NCI-H524 (cell line): ENCODE measurements at regions not wholly inside any gene's neighbourhood (a gene's known extent, or its start where the extent isn't known, plus 50 kb on each side); places are given as distances from the start of the nearest gene placed in this dataset.
"Not testable (repeated sequence)": the region's sequence is repeated elsewhere in the genome, so short reads cannot be mapped to it uniquely, and the experiment has no call there.

Source experiments
- DNase-seq, 2 experiments: peaks; one replicate each; lab custom pipeline; 2025; lab: John Stamatoyannopoulos, UW

DNA sequence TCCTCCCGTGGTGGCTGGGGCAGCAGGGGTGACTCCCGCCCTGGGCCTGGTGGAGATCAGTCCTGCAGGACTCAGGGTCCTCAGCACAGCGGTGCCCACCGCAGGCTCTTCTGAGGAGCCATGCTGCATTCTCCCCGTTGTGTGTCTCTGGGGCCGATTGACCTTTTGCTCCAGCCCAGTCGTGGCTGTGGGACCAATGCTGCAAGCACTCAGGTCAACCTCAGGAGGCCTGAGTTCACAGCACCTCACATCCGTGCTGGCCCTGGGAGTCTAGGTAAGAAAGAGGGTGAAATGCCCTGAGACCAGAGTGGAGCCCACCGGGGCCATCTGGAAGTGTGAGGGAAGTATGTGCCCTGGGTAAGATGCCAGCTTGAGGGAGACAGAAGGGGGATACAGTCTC lies 316.1 kb upstream of the B3GAT1 start:
- DNase-seq: no peak

DNA sequence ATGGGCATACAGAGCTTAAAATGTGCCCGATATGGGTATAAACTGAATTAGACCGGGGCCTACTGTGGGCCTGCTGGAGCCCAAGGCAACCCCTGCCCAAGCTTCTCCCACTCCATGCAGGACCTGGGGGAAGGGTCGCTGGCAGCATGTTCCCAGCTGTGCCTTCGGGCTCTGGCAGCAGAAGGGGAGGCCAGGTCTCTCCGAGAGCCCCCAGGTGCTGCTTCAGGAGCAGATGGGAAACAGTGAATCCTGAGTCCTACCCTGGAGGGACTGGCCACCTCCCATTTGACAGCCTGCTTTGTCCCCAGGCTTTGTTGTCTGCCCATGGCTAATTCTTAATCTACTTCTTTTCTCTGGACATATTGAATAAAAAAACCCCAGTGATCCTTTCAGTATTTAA lies 315.6 kb upstream of the B3GAT1 start:
- peak in 1 of 2 experiments; percentile 31 for DNase-seq

DNA sequence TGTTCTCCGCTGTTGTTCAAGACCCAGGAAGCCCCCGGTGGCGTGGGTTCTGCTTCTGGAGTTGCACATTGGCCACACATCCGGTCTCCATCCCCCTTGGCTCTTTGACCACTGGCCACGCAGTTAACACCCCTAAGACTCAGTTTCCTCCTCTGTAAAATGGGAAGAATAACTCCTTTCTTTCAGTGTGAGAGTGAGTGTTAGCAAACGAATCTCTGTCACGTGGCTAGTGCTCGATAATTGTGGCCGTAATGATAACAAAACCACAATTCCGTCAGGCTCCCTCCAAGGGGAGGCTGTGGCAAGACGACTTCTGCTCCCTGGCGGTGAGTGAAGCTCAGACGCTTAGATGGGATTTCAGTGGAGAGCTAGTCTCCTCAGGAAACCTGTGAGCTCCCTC lies 315.2 kb upstream of the B3GAT1 start:
- peak in 1 of 2 experiments; percentile 31 for DNase-seq

DNA sequence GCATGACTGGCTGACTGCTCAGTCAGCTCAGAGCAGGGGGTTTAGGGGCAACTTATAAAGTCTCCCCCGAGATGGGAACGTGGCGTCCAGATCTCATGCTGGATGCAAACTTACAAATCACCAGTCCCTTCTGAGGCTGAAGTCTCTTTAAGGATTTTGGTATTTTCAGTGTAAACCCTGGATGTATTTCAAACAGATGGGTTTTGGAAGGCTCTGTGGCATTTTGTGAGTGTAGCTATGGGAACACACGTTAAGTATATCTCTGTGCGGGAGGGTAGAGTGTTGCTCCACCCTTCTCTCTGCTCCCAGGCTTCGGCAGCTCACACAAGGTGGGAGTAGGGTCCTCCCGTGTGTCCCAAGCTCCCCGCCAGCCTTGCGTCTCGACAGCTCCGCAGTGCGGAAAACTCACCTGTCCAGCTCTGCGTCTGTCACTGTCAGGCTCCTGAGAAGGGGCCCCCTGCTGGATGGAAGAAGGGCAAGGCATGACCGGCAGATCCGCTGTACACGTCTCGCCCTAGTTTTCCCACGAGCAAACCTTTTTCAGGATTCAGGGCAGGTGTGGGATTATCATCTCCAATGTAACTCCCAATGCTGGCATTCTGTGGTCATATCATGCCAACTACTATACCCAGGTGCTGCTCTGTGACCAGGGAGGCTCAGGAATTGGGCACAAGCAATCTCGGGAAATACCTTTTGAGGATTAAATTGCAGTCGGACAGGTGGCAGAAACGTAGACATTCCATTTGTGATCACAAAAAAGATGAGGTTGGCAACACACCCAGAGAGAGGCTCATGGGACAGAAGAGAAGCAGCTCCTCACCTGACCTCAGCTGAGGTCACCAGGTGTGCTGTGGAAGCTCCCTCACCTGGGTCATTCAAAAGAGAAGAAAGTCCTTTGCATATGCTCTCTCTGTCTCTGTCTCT lies 313.9 kb upstream of the B3GAT1 start:
- DNase-seq: peak in 1 of 2 experiments; percentile 38

DNA sequence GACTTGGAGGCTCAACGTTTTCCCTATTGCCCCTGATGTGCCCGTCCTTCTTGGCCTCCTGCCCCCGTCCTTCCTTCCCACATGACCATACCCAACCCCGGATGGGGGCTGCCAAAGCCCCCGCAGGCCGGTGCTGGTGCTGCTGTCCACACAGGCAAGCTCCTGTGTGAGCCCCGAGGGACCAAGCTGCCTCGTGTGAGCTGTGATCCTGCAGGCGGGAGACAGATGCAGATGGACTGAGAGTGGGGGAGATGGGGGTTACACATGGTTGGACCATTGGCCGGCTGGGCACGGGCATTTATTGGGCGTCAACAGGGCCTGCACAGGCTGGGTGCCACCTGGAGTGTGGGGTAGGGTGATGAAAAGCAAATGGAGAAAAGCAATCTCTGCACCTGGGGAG lies 313.2 kb upstream of the B3GAT1 start:
- DNase-seq: no peak

DNA sequence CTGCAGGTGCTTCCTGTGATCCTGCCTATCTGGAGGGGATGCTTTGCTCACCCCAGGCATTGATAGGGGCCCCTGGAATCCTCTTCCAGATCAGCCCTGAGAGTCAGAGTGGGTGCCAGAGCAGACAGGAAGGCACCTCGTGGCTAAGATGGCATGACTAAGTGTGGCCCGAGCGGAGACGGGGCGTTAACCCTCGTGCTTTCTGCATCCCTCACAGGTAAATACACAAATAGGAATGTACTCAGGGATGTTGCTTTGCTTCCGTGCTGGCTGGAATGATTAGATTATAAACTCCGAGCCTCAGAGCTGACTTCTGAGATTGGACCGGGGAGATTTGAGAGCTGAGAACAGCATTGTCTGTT lies 312.7 kb upstream of the B3GAT1 start:
- no peak for DNase-seq

DNA sequence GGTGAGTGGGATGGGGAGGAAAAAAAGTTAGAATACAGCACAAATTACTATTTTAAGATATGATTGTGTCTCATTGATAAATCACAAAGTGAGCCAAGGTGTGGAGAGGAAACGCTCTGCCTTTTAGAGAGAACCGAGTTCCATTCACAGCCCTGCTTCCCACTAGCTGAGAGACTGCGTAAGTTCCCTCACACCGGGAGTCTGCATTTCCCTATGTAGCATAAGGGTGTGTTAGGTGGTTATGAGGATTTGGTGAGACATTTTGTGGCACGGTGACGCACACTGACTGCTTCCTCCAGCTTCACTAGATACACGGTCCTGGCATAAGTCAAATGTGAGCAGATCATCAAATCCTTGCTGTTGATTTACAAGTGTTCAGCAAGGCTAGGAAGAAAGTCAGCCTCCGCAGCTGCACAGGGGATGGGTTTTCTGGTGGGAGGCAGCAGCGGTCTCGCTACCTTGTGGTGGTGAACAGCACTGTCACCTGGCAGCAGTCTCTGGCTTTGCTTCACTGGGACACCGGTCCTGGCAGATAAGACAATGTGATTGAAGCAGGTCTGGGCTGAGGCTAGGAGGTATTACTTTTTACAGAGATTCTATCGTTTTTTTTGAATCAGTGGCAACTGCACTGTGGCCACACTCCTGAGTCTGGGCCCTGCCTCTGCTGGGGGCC lies 312.2 kb upstream of the B3GAT1 start:
- no peak for DNase-seq

DNA sequence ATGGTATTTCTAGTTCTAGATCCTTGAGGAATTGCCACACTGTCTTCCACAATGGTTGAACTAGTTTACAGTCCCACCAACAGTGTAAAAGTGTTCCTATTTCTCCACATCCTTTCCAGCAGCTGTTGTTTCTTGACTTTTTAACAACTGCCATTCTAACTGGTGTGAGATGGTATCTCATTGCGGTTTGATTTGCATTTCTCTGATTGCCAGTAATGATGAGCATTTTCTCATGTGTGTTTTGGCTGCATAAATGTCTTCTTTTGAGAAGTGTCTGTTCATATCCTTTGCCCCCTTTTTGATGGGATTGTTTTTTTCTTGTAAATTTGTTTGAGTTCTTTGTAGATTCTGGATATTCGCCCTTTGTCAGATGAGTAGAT lies 308.6 kb upstream of the B3GAT1 start:
- not testable (repeated sequence) for DNase-seq

DNA sequence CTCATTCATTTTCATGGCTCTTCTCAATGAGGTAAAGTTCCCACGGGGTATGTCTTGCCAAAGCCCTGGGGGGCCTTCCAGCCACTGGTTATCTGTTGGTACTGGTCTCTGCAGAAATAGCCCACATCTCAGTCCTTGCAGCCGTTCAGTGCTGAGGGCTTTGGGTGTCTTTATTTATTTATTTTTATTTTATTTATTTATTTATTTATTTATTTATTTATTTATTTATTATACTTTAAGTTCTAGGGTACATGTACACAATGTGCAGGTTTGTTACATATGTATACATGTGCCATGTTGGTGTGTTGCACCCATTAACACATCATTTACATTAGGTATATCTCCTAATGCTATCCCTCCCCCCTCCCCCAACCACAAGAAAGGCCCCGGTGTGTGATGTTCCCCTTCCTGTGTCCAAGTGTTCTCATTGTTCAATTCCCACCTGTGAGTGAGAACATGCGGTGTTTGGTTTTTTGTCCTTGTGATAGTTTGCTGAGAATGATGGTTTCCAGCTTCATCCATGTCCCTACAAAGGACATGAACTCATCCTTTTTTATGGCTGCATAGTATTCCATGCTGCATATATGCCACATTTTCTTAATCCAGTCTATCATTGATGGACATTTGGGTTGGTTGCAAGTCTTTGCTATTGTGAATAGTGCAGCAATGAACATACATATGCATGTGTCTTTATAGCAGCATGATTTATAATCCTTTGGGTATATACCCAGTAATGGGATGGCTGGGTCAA lies 308.1 kb upstream of the B3GAT1 start:
- DNase-seq: not testable (repeated sequence)

DNA sequence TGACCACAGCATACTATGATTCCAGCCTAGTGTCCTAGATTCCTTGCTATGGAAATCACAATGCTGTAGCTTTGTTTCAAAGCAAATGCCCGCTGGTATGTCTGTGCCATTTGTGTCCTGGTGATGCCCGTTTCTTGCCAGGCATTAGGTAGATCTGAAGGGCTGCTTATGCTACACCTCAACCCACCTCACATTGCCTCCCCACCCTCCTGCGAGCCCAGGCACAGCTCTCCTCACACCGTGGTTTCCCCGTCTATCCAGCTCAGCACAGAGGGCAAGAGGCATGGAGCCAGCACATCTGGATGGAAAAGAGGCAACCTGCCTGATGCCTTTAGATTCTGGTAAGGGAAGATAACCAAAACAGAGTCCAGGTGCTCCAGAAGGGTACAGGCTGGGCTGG lies 307.4 kb upstream of the B3GAT1 start:
- DNase-seq: no peak

DNA sequence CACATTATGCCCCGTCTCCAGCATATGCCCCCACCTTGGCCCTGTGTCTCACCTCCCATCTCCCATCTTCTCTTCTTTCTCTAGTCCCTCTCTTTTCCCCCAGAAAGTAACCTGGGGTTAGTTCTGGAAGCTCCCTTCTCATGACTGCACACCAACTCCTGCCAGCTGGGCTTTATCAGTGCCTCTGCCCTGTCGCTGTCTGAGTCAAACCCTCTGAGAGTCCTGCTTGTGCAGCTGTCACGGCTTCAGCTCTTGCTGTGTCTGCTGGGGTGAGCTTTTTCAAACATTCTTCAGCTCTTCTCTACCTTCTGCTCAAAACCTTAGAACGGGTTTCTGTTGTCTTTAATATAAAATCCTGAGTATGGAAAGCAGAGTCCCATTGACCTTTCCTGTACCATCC lies 304.5 kb upstream of the B3GAT1 start:
- peak in 1 of 2 experiments; percentile 36 for DNase-seq

DNA sequence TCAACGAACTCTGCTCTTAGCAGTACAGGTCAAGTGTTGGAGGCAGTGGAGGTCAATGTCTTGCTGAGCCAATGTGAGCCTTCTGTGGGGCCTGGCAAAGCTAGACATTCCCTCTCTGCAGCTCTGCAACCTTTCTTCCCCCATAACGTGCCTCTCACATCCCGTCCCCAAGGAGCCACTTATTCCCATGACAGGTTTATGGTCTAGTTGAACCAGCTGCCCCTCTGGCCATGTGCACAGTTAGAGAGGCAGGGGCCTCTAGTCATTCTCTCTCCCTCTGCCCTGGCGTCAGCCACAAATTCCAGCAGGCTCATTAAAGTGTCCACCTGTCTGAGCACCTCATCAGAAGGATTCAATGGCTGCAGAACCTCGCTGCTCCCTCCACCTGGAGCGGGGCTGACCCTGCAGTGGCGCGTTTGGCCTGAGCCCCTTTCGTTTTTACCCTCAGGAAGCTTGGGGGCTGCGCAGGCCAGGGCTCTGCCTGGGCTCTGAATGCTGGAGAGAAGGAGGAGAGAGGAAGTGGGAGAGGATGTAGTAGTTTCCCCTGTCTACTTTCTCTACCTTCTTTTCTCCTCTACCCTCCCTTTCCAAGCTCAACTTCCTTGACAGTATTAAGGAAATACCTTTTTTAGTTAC lies 302.1 kb upstream of the B3GAT1 start:
- DNase-seq: peak; percentile 24 to 70

DNA sequence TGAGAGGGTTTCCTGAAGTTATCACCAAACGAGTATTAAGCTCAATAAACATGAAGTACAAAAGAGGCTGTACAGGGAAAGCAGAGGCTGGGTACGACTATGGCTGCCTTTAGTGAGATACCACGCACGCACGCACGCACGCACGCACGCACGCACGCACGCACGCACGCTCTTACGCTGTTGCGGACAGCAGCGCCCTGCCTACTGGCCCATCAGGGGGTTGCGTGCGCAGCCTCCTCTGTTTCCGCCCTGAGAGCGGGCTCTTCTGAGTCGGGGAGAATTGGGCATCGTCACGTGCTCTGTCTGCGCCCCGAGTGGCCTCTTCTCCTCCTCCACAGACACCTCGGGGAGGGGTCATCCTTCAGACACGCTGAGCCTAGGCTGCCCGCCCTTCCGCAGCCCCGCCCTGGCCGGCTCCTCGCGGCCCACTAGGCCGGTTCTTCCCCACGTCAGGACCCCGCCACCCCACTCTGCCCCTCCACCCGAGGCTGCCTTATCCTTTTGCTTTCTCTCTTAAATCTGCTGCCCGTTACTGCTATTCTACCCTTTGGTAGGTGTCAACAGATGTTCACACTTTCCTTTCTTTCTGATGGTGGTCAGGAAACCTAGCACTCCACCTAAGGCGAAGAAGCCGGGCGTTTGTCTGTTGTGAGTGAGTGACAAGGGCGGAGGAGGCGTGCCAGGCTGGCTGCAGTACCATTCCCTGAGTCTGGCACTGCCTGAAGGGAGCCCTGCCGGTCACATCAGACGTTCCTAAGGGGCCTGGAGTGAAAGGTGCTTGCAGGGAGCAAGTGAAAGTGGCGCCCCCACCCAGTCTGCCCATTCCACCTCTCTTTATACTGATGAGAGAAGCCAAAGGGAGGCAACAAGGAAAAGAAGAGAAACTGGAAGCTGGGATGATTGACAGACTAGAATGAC lies 300.4 kb upstream of the B3GAT1 start:
- no peak for DNase-seq

DNA sequence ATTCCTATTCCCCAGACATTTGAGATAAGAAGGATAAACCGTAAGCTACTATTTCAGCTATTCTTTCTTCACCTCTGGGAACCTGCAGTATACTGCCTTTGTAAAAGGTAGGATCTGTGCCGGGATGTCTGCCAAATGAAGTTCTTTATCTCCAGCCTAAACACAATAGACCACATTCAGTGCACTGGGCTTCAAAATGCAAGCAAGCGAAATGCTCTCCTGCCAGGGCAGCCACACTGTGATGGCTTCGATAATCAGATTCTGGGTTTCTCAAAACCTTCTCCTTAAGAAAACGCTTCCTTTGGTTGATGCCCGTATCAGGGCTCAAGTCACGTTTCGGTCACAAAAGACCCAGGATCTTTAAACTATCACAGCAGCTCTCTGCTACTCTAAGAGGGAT lies 299.5 kb upstream of the B3GAT1 start:
- no peak for DNase-seq

DNA sequence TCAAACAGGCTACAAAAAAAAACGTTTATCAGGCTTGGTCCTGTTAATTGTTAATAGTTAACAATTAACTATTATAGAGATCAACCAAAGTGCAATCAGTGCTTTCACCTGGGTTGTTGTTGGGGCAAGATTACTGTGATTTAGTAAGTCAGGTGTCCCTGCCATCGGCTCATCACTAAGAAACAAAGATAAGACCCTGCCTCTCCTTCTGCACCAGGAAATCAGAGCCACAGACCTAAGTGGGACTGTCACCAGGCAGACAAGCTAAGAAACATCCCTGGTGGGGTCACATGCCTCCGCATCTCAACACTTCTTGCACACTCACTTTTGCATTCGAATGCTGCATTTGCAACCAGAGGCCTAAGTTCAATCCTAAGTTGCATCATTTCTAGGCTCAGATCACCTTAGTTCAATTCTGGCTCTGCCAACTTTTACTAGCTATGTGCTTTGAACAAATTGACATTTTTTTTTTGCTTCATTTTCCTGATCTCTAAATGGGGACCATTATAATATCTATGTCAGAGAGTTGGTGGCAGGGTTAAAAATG lies 298.9 kb upstream of the B3GAT1 start:
- DNase-seq: no peak

DNA sequence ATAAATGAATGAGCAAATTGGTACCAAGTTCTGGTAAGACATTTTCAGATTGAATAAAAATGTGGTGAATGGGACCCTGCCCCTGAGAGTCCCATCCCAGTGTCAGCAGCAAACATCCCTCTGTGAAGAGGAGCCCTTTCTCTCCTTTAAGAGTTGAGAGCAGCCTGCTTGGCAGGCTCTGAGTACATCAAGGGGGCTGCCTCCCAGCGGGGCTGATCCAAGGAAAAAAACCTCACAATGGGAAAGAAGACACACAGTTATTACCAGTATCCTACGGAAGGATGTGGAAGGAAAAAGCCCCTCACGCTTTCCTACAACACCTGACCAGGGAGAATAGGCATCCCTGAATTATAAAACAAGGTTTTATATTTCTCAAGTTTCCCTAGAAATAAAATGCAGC lies 293.8 kb upstream of the B3GAT1 start:
- DNase-seq: no peak

DNA sequence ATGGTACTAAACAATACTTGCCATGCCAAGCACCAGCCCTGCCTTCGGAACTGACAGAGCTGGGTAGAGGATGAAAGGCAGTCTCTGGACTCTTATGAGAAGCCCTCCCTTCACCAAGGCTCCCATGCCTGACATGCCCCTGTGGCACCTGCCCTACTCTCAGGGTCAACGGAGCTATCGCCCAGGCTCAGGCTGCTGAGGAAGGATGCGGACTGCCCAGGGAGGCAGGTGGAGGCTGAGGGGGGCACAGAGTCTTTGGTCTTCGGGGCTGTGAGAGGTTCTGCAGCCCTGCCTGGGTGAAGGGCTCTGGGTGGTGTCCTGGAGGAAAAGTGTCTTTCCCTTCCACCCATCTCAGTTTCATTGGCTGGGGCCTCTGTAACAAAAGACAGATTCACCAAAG lies 290.8 kb upstream of the B3GAT1 start:
- DNase-seq: no peak

DNA sequence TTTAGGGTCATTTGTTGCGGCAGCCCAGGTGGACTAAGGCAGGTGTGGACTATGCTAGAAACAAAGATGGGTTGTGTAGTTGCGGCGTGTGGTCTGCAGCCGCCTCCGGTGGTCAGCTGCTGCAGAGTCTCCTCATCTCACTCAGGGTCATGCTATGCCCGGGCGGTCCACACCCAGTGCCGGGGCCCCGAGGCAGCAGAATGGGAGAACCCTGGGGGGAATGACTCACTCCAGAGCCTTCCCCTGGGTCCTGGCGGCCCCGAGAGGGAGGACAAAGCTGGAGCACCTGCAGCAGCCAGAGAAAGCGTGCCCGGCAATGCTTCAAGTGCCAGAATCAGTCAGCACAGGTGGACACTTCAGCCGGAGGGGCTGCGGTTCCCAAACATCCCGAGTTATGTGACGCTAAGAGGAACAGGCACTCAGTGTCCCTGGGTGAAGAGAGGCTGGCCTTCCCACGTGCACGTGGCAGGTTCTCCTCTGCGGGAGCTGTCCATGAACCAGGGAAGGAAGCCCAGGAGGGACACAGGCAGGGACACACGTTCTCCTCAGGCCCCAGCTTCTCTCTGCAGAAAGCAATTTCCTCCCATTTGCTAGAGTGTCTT lies 289.6 kb upstream of the B3GAT1 start:
- DNase-seq: no peak

DNA sequence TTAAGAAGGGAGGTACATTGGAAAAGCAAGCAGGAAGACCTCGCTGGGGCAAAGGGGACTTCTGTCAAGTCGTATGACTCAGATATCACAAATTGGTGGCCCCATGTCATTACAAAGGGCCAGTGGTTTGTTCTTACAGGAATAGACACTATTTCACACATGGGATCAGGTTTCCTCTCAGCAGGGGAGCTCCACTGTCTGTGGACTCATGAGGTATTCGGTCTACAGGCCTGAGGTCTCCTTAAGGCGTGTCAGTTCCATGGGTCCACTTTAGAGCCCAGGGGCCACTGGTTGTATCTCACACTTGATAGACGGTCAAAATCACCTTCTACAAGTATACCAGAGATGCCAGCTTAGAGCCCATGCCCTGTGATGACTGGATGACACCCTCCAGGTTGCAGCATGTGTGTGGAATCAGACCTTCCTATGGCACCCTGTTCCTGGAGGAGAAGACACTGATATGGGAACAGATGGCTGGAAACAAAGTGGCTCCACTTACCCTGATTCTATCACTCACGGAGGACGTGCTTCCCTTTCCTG lies 288.1 kb upstream of the B3GAT1 start:
- DNase-seq: peak in 1 of 2 experiments; percentile 2

DNA sequence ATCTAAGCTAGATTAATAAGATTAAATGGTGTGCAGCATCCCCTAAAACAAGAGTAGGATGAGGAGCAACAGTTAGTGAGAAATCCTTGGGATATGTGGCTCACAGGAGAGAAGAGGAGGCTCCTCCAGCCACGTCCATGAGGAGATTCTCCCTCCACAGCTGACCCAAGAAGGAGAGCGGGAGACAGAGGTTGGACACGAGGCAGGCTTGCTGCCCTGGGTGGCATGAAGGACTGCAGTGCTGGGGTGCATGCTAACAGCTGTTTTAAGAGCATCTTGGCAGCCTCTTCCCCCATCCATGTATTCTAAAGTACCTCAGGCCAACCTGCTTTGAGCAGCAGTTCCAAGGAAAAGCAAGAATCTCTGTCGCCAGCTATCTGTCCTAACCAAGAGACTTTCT lies 284.4 kb upstream of the B3GAT1 start:
- DNase-seq: no peak
